HG02571 (cell line): ENCODE measurements at regions not wholly inside any gene's neighbourhood (a gene's known extent, or its start where the extent isn't known, plus 50 kb on each side); places are given as distances from the start of the nearest gene placed in this dataset.

ENCODE experiments used
- ATAC-seq: cut with Tn5 transposase; IDR thresholded peaks from one replicate; pipeline ENCODE4 v1.9.1; 2021; ENCODE audit warnings: mild to moderate bottlenecking, moderate library complexity; ENCODE audit not compliant: unreplicated experiment

DNA sequence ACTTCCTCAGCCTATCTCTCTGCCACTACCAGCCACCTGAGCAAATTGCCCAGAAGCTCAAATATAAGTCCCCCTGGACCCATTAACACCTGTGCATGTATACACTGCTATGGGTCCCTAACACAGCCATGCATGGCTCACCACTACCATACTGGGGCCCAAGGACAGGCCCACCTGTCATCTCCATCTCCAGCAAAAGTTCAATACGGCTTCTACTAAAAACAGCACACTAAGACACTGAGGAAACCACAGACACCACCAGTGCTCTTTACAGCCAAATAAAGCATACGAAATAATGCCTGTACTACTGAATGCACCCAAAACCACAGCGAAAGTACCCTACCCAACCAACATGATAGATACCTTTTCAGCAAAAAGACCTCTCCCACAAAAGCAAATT, 85.6 kb upstream of the GHR start:
- no peak for ATAC-seq

DNA sequence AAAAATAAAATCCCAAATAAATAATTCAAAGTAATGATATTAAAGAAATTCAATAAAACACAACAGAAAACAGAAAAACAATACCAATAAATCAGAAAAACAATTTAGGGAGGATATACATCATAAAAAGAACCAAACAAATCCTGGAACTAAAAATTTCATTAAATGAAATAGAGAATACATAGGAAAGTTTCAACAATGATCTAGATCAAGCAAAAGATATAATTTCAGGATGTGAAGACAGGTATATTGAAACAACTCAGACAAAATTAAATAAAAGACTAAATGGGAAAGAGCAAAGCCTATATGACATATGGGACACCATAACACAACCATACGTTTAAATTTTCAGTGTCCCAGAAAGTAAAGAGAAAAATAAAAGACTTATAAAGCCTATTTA, 85.1 kb upstream of the GHR start:
- ATAC-seq, result no peak

DNA sequence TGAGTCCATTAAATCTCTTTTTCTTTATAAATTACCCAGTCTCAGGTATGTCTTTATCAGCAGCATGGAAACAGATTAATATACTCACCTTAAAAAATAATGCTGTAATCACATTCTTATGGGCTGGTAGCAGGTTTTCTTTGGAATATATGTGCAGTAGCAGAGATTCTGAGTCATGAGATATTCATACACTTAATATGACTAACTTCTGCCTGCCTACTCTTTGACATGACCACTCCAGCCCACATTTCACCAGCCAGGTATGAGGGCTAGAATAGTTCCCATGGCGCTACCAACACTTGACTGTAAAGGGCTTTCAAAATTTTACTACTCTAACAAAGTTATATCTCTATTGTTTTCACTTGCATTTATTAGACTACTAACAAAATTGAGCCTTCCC, 74.1 kb upstream of the GHR start:
- no peak for ATAC-seq

DNA sequence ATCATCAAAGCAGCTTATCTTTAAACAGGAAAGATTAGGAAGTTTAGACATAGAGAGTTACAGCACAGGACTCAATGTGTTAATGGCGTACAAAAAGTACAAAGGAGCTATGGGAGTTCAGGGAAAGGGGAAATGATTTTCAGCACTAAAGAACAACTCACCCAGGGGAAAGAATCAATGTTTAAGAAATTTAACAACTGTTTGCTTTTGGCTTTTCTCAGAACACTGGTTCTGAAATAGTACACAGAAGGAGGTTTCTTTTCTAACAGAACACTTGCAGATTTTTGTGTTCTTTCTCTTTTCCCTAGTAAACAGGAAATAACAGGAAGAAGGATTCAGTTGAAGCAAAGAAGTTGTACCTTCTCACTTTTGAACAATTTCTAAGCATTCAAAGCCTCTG, 71.3 kb upstream of the GHR start:
- ATAC-seq, result no peak

DNA sequence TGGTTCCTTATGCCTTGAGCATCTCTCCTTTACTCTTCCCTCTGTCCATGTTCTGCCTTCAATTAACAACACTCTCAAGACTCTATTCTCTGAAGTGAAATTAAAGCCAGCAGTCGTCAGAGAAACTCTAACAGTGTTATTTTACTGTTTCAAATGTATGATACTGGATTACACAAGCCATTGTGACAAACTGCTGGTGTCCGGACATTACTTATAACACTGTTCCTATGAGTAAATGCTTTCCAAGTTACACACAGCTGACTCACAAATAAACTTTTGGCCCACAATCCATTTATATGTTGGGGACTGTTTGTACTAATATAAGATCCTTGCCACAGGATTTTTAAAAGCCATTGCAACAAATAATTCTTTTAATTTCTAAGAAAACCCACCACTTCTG, 63.2 kb upstream of the GHR start:
- ATAC-seq, result no peak

DNA sequence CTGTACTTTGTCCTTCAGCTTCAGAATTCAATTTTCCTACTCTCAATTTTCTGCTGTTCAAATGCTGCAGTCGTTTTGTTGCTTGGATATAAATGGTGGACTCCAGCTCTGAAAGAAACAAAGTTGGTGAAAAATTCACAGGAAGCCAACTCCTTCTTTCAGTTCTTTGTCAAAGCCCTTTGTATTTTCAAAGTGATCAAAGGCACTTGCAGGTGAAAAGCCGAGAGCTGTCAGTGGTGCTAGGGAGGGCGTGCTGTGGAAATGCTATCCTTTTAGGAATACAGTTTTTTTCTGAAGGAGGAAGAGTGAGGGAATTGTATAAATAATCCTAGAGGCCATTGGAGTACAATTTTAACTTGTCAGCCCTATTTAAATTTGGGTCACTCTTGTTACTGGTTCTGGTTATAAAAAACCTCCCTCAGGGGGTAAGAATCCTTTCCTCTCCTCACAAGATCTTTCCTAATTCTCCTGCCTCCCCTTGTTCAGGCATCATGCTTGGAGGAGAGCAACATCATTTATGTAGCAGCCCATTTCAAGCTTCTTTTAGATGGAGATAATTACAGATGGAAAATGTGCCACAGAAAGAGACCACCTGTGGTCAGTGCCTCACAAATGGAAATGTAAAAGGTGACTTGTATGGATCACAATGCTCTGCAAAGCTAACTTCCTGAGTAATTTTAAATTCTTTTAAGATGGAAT, 62.5 kb upstream of the GHR start:
- ATAC-seq, result no peak

DNA sequence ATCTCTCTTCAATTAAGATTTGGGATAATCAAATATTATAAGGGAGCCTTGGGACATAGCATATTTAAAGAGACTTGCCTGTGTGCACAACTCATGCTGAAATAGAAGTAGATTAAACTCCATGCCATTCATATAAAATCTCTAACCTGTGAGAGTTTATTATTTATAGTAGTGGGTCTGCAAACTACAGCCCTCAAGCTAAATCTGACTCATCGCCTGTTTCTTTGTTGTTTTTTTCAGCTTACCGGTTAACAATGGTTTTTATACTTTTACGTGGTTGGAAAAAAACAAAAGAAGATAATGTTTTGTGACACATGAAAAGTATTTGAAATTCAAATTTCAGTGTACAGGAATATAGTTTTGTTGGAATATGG, 61.9 kb upstream of the GHR start:
- no peak for ATAC-seq

DNA sequence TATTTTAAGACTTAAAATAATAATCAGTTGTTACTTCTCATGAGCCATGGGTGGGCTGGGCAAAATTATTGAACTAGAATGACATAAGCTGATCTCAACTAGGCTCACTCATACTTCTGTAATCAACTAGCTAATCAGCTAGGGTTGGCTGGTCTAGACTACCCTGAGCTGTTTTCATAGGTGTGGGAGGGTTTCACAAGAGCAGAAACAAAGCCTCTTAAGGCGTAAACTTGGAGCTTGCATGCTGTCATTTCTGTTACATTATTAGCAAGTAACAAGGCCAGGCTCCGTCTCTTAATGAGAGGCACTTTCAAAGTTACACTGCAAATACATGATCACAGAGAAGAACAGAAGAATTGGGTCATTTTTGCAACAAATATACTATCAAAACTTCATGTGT, 57.2 kb upstream of the GHR start:
- ATAC-seq, result no peak
